VCaP (cell line): ENCODE measurements at regions not wholly inside any gene's neighbourhood (a gene's known extent, or its start where the extent isn't known, plus 50 kb on each side); places are given as distances from the start of the nearest gene placed in this dataset.

Experiments
- H3K27ac ChIP-seq: fragments of 450-650 bp; 2 replicates; pipeline ENCODE4 v1.5.1; 2017
- TF ChIP-seq, protein P1 (sequence below): fragments of 450-650 bp; conservative IDR thresholded peaks from 2 replicates; pipeline ENCODE4 v1.5.1; 2017; ENCODE audit warnings: mild to moderate bottlenecking, moderate library complexity

DNA sequence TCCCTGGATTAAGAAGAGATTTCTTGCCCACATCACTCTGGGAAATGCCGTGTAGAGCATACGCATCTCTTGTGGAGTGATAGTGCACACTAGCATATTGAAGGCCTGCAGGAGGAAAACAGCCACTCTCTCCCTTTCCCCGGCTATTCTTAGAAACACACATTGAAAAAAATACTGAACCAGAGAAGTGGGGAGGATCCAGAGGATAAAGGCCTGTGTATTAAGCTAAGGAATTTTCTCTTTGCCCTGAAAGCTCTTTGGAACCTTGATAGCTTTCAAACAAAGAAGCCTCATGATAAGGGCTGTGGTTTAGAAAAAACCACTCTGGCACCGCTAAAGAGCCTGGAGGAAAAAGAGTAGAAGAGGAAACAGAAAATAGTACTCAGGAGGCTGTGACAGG lies 386.1 kb upstream of the NBEA start:
- no peak overlapping the region for H3K27ac ChIP-seq
- TF ChIP-seq, protein P1, sequence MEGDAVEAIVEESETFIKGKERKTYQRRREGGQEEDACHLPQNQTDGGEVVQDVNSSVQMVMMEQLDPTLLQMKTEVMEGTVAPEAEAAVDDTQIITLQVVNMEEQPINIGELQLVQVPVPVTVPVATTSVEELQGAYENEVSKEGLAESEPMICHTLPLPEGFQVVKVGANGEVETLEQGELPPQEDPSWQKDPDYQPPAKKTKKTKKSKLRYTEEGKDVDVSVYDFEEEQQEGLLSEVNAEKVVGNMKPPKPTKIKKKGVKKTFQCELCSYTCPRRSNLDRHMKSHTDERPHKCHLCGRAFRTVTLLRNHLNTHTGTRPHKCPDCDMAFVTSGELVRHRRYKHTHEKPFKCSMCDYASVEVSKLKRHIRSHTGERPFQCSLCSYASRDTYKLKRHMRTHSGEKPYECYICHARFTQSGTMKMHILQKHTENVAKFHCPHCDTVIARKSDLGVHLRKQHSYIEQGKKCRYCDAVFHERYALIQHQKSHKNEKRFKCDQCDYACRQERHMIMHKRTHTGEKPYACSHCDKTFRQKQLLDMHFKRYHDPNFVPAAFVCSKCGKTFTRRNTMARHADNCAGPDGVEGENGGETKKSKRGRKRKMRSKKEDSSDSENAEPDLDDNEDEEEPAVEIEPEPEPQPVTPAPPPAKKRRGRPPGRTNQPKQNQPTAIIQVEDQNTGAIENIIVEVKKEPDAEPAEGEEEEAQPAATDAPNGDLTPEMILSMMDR = no peak

DNA sequence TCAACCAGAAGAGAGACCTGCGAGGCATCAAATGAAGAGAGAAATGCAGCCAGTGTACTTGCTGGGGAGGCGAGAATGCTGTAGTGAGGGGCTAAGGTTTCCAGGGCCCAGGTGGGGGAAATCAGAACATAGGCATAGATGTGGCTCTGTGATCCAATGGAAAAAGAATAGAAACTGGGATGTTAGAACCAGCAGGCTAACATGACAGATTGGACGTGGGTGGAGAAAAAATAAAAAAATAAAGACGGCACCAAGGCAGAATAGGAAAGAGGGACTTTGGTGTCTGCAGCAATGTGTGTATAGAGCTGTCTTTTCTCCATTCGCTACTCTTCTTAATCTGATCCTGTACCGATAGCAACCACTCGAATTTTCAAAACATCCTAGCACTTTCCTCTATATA lies 381.0 kb upstream of the NBEA start:
- TF ChIP-seq, protein P1 = no peak
- no peak overlapping the region for H3K27ac ChIP-seq

DNA sequence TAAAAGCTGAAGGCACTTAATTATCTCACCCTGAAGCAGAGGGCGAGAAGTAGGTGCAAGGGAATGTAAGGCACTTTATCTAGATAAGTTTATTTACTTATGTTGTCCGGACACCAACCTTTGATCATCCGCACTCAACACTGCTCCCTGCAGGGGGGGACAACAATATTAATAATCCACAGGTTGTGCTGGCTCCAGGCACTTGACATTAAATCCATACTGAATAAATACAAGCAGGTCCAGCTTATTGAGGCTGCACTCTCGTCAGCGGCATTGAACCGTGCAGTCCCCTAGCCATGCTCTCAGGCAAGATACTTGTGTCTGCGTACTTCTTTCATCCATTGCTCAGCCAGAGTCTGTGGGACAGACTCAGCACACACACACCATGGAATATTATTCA lies 374.5 kb upstream of the NBEA start:
- TF ChIP-seq, protein P1 = no peak
- no peak overlapping the region for H3K27ac ChIP-seq

DNA sequence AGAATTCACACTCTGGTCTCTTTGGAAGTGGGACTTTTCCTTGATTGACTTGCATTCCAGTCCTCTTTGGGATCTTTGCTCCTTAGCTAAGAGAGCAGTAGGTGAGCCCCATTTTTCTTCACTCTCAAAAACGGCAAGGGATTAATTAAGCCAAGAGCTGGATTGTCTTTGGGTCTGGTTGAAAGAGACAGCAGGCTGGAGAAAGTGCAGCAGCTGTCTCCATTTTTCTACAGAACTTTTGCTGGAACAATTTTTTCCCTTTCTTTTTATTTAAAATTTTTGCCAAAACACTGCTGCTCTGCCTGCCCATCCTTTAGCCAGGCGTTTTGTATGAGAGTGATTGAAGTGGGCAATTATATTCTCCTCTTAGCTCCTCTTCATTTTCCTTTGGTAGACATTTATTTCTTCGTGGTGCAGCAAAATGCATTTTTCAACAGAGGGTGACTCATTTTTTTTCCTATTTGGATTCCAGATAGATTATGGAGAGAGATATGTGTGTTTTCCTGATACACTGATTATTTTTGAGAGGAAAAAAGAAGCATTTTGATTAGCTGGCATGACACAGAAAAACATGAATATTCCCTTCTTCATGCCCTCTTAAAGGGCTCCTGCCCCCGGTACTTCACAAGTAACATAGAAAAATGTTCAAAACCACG lies 371.2 kb upstream of the NBEA start:
- TF ChIP-seq, protein P1 = no peak
- no peak overlapping the region for H3K27ac ChIP-seq

DNA sequence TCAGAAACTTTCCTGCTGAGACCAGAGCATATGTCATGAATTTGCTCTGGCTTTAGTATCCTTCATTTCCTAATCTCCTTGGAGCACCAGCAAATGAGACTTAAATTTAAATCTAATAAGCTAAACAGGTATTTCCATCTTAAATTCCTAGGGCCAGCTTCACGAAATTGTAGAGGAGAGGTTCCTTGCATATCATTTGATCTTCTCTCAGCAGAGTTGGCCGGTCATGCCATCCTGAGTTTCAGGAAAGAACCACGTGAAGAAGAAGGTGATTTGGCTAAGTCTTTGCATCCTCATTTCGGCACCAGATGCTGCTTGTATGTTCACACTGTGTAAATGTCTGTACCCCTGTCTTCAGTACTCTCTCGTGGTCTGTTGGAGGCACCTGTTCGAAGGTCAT lies 370.4 kb upstream of the NBEA start:
- no peak overlapping the region for H3K27ac ChIP-seq
- TF ChIP-seq, protein P1 = no peak

DNA sequence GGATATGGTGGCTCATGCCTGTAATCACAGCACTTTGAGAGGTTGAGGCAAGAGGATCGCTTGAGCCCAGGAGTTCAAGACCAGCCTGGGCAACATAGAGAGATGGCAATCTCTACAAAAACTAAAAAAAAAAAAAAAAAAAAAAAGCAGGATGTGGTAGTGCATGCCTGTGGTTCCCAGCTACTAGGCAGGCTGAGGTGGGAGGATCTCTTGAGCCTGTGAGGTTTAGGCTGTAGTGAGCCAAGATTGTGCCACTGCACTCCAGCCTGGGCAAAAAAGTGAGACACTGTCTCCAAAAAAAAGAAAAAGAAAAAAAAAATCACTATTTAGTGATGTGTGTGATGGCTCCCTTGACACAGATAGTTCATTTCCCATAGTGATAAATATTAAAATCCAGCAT lies 365.0 kb upstream of the NBEA start:
- TF ChIP-seq, protein P1 = no peak
- H3K27ac ChIP-seq = no peak overlapping the region

DNA sequence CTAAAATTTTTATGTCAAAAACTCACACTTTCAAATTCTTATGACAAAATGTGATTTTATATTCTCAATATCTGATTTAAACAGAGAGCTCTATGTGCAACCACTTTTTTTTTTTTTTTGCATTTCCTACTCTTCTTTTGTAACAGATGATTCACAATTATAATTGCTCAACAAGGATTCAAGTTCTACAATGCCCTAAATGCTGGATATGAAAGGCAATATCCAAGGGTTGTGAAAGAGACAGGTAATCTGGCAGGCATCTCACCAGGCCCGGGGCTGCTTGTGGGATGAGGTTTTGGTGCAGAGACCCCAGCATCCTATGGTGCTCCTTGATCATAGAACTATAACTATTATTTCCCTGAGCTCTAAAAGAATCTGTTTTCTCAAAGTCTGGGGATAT lies 363.6 kb upstream of the NBEA start:
- TF ChIP-seq, protein P1 = no peak
- peak overlapping the region; percentile 61 for H3K27ac ChIP-seq
